K562 (cell line): ENCODE measurements at regions not wholly inside any gene's neighbourhood (a gene's known extent, or its start where the extent isn't known, plus 50 kb on each side); places are given as distances from the start of the nearest gene placed in this dataset.

ENCODE experiments used
- ETV6 ChIP-seq, 3 experiments: fragments of 150-350 bp in 1 of 3; sonication (generic) in 1 of 3; formaldehyde crosslinking in 1 of 3; IDR thresholded peaks; 2 replicates each; pipeline versions ENCODE4 v1.6.1 to v1.8.0; 2014 to 2022; ENCODE audit warnings: borderline replicate concordance in 2 of 3, low read depth in 2 of 3, antibody characterized with exemption in 1 of 3, low read length in 1 of 3, mild to moderate bottlenecking in 1 of 3, missing genetic modification reagents in 1 of 3
- NFE2L1 ChIP-seq: fragments of 450-650 bp; IDR thresholded peaks from 2 replicates; pipeline ENCODE4 v1.6.1; 2016; ENCODE audit warnings: missing genetic modification characterization, low read depth, mild to moderate bottlenecking, missing compliant biosample characterization, moderate library complexity, borderline replicate concordance
- POLR2AphosphoS5 ChIP-seq: IDR thresholded peaks from 2 replicates; pipeline ENCODE4 v1.6.1; 2011; ENCODE audit warnings: mild to moderate bottlenecking, low read depth, low read length, moderate library complexity; ENCODE audit not compliant: control insufficient read depth, insufficient read depth
- PTRF ChIP-seq: fragments of 450-650 bp; IDR thresholded peaks from 2 replicates; pipeline ENCODE4 v1.6.1; 2016; ENCODE audit warnings: mild to moderate bottlenecking, missing genetic modification characterization, missing compliant biosample characterization
- U2AF2 ChIP-seq: fragments of 200-400 bp; formaldehyde crosslinking; optimal IDR thresholded peaks from 2 replicates; pipeline ENCODE3; 2017; ENCODE audit warnings: low read depth, mild to moderate bottlenecking, low read length
- TF ChIP-seq, protein P1 (sequence below): fragments of 250-450 bp; sonication (Bioruptor Pico); IDR thresholded peaks from 2 replicates; pipeline ENCODE4 v1.8.0; 2022; ENCODE audit warnings: moderate library complexity, mild to moderate bottlenecking, inconsistent platforms
- TF ChIP-seq, protein P2 (sequence below): fragments of 450-650 bp; formaldehyde crosslinking; IDR thresholded peaks from 2 replicates; pipeline ENCODE4 v1.4.0; 2022; ENCODE audit warnings: mild to moderate bottlenecking, moderate library complexity

DNA sequence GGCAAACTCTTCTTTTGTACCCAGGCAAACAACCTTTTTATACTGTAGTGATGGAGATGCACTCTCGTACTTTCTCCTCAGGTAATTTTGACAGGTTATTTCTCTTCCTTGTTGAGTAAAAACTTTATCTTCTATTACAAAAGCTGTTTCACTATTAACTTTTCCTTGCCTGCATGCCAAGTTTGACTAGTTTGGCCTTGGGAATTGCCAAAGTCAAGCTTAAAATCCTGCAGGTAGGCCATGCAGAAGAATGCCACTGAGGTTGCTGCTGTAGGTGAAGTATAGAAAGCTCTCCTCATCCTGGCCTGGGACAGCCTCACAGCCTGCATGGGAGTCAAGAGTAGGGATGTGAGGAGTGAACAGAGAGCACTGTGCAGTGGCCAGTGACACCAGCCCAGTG, 1293.5 kb upstream of the CHAC2 start:
- TF ChIP-seq PTRF (tag) (no peak), POLR2AphosphoS5 (no peak), NFE2L1 (tag) (no peak), U2AF2 (no peak), ETV6 (IDR thresholded peaks at IDR 0.05; ENCODE audit: borderline replicate concordance in 1 of 2, low read depth in 2 of 2, low read length in 1 of 2) (no peak), ETV6 (CRISPR knock-in tag; IDR thresholded peaks at IDR 0.05; ENCODE audit: borderline replicate concordance) (no peak)
- TF ChIP-seq, protein P1, sequence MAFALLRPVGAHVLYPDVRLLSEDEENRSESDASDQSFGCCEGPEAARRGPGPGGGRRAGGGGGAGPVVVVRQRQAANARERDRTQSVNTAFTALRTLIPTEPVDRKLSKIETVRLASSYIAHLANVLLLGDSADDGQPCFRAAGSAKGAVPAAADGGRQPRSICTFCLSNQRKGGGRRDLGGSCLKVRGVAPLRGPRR (CRISPR knock-in tag), result no peak
- TF ChIP-seq, protein P2, sequence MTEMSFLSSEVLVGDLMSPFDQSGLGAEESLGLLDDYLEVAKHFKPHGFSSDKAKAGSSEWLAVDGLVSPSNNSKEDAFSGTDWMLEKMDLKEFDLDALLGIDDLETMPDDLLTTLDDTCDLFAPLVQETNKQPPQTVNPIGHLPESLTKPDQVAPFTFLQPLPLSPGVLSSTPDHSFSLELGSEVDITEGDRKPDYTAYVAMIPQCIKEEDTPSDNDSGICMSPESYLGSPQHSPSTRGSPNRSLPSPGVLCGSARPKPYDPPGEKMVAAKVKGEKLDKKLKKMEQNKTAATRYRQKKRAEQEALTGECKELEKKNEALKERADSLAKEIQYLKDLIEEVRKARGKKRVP (CRISPR knock-in tag), result no peak
